LNCaP clone FGC (cell line): ENCODE measurements at regions not wholly inside any gene's neighbourhood (a gene's known extent, or its start where the extent isn't known, plus 50 kb on each side); places are given as distances from the start of the nearest gene placed in this dataset.

ENCODE experiments used
- DNase-seq: peaks from one replicate; pipeline ENCODE4 v3.0.0-alpha.2; 2011; ENCODE audit warnings: low read depth
- H3K4me3 ChIP-seq: 2 replicates; pipeline ENCODE4 v1.5.1; 2011; ENCODE audit warnings: mild to moderate bottlenecking, low read depth, low read length, control low read depth
- TF ChIP-seq, protein P1 (sequence below): IDR thresholded peaks from 2 replicates; pipeline ENCODE4 v1.5.1; 2012; ENCODE audit warnings: mild to moderate bottlenecking; ENCODE audit not compliant: control insufficient read depth, insufficient read depth; ENCODE audit errors: extremely low read depth

DNA sequence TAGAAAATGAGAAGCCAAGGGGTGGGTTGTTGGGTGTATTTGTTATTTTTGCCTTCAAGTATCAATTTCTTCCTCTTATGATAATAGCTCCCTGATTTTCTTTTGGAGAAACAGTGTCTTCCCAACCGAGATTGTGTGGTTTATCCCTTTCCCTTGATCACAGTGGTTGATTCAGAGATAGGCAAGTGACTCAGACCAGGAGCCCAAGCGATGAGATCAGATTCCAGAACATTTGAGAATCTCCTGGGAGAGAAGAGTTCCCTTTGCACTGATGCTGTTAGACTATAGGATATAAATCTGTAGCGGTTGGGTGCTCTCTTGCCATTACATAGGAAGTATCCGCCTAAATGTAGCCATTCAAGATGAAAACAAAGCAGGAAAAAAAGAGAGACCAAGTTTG lies 90.1 kb upstream of the WDR26 start:
- H3K4me3 ChIP-seq: no peak overlapping the region
- DNase-seq: no peak
- TF ChIP-seq, protein P1, sequence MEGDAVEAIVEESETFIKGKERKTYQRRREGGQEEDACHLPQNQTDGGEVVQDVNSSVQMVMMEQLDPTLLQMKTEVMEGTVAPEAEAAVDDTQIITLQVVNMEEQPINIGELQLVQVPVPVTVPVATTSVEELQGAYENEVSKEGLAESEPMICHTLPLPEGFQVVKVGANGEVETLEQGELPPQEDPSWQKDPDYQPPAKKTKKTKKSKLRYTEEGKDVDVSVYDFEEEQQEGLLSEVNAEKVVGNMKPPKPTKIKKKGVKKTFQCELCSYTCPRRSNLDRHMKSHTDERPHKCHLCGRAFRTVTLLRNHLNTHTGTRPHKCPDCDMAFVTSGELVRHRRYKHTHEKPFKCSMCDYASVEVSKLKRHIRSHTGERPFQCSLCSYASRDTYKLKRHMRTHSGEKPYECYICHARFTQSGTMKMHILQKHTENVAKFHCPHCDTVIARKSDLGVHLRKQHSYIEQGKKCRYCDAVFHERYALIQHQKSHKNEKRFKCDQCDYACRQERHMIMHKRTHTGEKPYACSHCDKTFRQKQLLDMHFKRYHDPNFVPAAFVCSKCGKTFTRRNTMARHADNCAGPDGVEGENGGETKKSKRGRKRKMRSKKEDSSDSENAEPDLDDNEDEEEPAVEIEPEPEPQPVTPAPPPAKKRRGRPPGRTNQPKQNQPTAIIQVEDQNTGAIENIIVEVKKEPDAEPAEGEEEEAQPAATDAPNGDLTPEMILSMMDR: no peak

DNA sequence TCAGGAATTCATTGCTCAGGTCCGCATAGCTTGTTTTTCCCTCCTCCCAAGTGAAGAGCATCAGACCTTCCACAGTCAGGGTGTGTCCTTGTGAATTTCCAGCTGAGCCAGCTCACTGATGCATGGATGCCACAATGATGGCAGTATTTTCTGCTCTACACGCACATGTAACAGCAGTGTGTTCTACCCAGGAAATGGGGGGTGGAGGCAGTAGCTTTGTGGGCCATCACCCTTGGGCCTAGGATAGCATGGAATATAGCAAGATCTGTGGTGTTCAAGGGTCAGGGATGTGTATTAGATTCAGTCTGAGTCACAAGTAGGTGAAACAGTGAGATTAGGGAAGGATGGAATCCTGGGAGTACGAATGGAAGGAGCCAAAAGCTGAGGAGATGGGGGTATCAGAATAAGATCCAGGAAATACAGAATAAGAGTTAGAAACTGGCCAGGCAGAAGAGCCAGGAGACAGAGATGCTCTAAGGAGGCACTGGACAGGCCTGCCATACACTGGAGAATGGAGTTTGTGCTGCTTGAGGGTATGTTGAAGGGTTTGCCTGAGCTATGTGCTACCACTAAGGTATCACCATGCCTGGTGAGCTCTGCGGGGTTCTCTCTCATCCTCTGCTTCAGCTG lies 90.6 kb upstream of the CNIH3 start:
- no peak for DNase-seq
- no peak overlapping the region for H3K4me3 ChIP-seq
- TF ChIP-seq, protein P1: no peak

DNA sequence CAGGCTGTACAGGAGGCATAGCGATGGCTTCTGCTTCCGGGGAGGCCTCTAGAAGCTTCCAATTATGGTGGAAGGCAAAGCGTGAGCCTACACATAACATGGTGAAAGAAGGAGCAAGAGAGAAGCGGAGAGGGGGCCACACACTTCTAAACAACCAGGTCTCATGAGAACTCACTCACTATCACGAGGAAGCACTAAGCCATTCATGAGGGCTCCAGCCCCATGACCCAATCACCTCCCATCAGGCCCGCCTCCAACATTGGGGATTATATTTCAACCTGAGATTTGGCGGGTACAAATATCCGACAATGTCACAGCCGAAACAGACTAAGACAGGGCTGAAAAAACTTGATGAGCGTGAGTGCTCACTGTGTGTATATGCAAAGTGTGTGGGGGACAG lies 89.3 kb upstream of the CNIH3 start:
- H3K4me3 ChIP-seq: no peak overlapping the region
- TF ChIP-seq, protein P1: no peak
- no peak for DNase-seq

DNA sequence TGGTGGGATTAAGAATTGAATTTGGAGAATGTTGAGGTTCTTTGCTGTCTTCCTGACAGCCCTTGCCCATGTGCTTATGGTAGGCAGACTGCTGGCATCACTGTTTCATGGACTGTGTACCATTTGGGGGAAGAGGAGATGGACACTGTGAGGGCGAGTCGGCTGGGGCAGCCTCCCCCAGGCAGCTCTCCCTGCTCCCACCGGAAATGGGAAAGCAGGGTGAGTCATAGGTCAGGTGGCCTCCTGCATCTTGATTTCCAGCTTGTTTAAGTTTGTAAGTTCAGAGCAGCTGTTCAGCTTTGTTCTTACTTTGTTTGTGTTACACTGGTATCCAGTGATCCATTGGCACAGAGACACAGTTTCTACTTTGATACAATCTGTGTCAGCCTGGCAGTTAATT lies 87.2 kb upstream of the CNIH3 start:
- TF ChIP-seq, protein P1: no peak
- H3K4me3 ChIP-seq: no peak overlapping the region
- DNase-seq: peak; percentile 64

DNA sequence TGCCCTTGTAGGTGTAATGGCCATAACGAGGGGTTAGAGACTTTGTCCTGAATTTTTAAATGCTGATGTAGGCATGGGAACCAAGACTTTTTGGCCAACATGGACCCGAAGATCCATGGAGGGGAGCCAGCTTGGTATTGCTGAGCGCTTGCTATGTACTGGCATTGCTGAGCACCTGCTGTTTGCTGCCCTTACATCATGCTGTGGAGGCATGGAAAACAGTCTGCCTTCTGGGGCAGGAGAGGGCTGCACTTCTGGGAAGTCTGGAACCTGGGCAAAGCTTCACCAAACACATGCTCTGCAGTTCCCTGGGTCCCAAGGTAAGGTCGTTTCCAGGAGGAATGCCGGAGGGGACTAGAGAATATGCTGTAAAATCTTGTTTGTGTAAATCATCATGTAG lies 86.3 kb upstream of the CNIH3 start:
- TF ChIP-seq, protein P1: no peak
- DNase-seq: no peak
- no peak overlapping the region for H3K4me3 ChIP-seq

DNA sequence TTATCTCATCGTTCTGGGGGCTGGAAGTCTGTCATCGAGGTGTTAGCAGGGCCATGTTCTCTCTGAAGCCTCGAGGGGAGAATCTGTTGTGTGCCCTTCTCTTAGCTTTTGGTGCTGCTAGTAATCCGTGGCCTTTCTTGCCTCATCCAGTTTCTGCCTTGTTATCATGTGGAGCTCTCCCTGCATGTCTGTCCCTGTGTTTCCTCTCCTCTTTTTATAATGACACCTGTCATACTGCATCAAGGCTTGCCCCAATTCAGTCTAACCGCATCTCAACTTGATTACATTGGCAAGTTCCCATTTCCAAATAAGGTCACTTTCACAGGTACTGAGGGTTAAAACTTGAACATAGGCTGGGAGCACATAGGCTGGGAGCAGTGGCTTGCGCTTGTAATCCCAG lies 82.6 kb upstream of the CNIH3 start:
- no peak overlapping the region for H3K4me3 ChIP-seq
- DNase-seq: no peak
- TF ChIP-seq, protein P1: no peak

DNA sequence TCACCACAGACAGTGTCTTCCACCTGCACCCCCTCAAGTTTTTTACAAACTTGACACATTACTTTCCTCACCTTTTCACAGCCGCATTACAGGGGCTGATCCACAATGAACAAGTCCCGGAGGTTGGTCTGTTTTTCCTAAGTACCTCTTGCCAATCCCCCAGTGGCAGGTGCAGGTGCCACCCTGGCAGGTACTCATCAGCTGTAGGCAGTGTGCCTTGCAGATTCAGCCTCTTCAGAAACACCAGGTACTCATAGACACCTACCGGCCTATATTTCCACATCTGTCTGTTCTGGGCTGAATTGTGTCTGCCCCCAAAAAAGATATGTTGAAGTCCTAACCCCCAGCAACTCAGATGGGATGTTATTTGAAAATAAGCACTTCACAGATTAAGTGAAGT lies 81.4 kb upstream of the CNIH3 start:
- TF ChIP-seq, protein P1: no peak
- H3K4me3 ChIP-seq: no peak overlapping the region
- no peak for DNase-seq
